Thoracic aorta (tissue), 2 donors: ENCODE measurements at regions not wholly inside any gene's neighbourhood (a gene's known extent, or its start where the extent isn't known, plus 50 kb on each side); places are given as distances from the start of the nearest gene placed in this dataset.

ENCODE experiments used
- ATAC-seq: fragments of 150-250 bp; one replicate; pipeline ENCODE4 v1.8.0; 2017; ENCODE audit warnings: low read depth; ENCODE audit not compliant: insufficient number of reproducible peaks, low FRiP score
- DNase-seq: peaks from one replicate; pipeline ENCODE4 v3.0.0-alpha.2; 2020; ENCODE audit warnings: low spot score
- H3K27ac ChIP-seq, 2 donors: fragments of 200-600 bp; sonication (generic); 1 replicate in 1 of 2; 2 replicates in 1 of 2; pipeline ENCODE4 v1.5.1; 2016; ENCODE audit warnings: mild to moderate bottlenecking in 2 of 2, moderate library complexity in 2 of 2
- H3K27me3 ChIP-seq: fragments of 200-600 bp; sonication (generic); replicated peaks from 2 replicates; pipeline ENCODE4 v1.6.0; 2016; ENCODE audit warnings: mild to moderate bottlenecking; ENCODE audit not compliant: insufficient read depth
- H3K36me3 ChIP-seq: fragments of 200-600 bp; sonication (generic); one replicate; pipeline ENCODE4 v1.5.1; 2016
- H3K4me1 ChIP-seq, 2 donors: fragments of 200-600 bp; sonication (generic); 1 replicate in 1 of 2; 2 replicates in 1 of 2; pipeline versions ENCODE4 v1.5.1 to v1.6.0; 2016; ENCODE audit warnings: low read depth in 2 of 2, mild to moderate bottlenecking in 1 of 2; ENCODE audit not compliant: control insufficient read depth in 1 of 2
- H3K4me3 ChIP-seq: fragments of 200-600 bp; sonication (generic); 2 replicates; pipeline ENCODE4 v1.5.1; 2016; ENCODE audit warnings: mild to moderate bottlenecking
- H3K9me3 ChIP-seq: fragments of 200-600 bp; sonication (generic); 2 replicates; pipeline ENCODE4 v1.5.1; 2016
- CTCF ChIP-seq: fragments of 200-600 bp; sonication (generic); IDR thresholded peaks from one replicate; pipeline ENCODE4 v1.5.1; 2019; ENCODE audit warnings: antibody characterized with exemption

- no peak for DNase-seq
- Histone ChIP-seq H3K4me3 (no peak overlapping the region), H3K4me1 (no peaks in the 10 kb centered on the region), H3K27ac (no peak overlapping the region), H3K27me3 (no peaks in the 10 kb centered on the region), H3K9me3 (no peaks in the 10 kb centered on the region), H3K36me3 (no peaks in the 10 kb centered on the region)
- TF ChIP-seq CTCF = no peak
- no peak for ATAC-seq
Measured at GRCh38 chr6:9537381-9537780, 877.5 kb downstream of the TFAP2A start.

GRCh38 chr6:9535106-9535505, 879.8 kb downstream of the TFAP2A start:
- ATAC-seq = no peak
- Histone ChIP-seq H3K36me3 (no peaks in the 10 kb centered on the region), H3K4me1 (no peaks in the 10 kb centered on the region), H3K9me3 (no peaks in the 10 kb centered on the region), H3K27me3 (no peaks in the 10 kb centered on the region), H3K27ac (no peak overlapping the region), H3K4me3 (no peak overlapping the region)
- no peak for DNase-seq
- no peak for TF ChIP-seq CTCF

GRCh38 chr6:9532621-9533557, 882.0 kb downstream of the TFAP2A start:
- DNase-seq (no peak), ATAC-seq (no peak)
- Histone ChIP-seq H3K36me3 (no peaks in the 10 kb centered on the region), H3K4me1 (no peaks in the 10 kb centered on the region), H3K27me3 (no peaks in the 10 kb centered on the region), H3K9me3 (no peaks in the 10 kb centered on the region), H3K27ac (no peak overlapping the region), H3K4me3 (no peak overlapping the region)
- TF ChIP-seq CTCF = no peak

GRCh38 chr6:9527679-9528286, 887.1 kb downstream of the TFAP2A start:
- Histone ChIP-seq H3K4me3 (no peak overlapping the region), H3K27ac (no peak overlapping the region), H3K36me3 (no peaks in the 10 kb centered on the region), H3K27me3 (no peaks in the 10 kb centered on the region), H3K4me1 (no peaks in the 10 kb centered on the region), H3K9me3 (no peaks in the 10 kb centered on the region)
- ATAC-seq (no peak), DNase-seq (no peak)
- no peak for TF ChIP-seq CTCF

GRCh38 chr6:9523462-9523861, 891.4 kb downstream of the TFAP2A start:
- Histone ChIP-seq H3K36me3 (no peaks in the 10 kb centered on the region), H3K9me3 (no peaks in the 10 kb centered on the region), H3K27ac (no peak overlapping the region), H3K4me1 (no peaks in the 10 kb centered on the region), H3K4me3 (no peak overlapping the region), H3K27me3 (no peaks in the 10 kb centered on the region)
- no peak for DNase-seq
- ATAC-seq = no peak
- TF ChIP-seq CTCF = no peak
